ENCODE measurements at regions not wholly inside any gene's neighbourhood (a gene's known extent, or its start where the extent isn't known, plus 50 kb on each side); places are given as distances from the start of the nearest gene placed in this dataset.

DNA sequence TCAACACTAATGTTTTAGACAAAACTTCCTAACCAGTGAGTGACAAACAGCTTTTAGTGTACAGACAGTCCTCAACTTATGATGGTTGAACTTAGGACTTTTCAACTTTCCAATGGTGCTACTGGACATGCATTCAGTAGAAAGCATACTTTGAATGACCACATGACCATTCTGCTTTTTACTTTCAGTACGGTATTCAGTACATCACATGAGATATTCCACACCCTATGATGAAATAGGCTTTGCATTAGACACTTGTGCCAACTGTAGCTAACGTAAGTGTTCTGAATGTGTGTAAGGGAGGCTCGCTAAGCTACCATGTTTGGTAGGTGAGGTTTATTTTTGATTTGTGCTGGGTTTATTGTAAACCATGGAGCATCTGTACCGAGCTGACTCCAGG is 113.7 kb downstream of the WNT7A start:
- WGBS, 2 donors: 69 to 79% methylated on average over 4 of the region's 4 CpGs

GRCh38 chr3:13764161-13764560 is 115.7 kb downstream of the WNT7A start:
- Histone ChIP-seq H3K36me3 (no peaks in the 10 kb centered on the region), H3K27me3 (no peaks in the 10 kb centered on the region), H3K4me3 (no peak overlapping the region), H3K4me1 (no peaks in the 10 kb centered on the region), H3K27ac (no peak overlapping the region), H3K9me3 (no peaks in the 10 kb centered on the region)
- TF ChIP-seq EP300 (IDR thresholded peaks at IDR 0.05): no peak
- TF ChIP-seq, protein P1, sequence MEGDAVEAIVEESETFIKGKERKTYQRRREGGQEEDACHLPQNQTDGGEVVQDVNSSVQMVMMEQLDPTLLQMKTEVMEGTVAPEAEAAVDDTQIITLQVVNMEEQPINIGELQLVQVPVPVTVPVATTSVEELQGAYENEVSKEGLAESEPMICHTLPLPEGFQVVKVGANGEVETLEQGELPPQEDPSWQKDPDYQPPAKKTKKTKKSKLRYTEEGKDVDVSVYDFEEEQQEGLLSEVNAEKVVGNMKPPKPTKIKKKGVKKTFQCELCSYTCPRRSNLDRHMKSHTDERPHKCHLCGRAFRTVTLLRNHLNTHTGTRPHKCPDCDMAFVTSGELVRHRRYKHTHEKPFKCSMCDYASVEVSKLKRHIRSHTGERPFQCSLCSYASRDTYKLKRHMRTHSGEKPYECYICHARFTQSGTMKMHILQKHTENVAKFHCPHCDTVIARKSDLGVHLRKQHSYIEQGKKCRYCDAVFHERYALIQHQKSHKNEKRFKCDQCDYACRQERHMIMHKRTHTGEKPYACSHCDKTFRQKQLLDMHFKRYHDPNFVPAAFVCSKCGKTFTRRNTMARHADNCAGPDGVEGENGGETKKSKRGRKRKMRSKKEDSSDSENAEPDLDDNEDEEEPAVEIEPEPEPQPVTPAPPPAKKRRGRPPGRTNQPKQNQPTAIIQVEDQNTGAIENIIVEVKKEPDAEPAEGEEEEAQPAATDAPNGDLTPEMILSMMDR (IDR thresholded peaks at IDR 0.05): no peak
- no peak for TF ChIP-seq POLR2A (IDR thresholded peaks at IDR 0.05)
- no peak for TF ChIP-seq POLR2AphosphoS5 (IDR thresholded peaks at IDR 0.05)
- WGBS, 2 donors: 70 to 81% methylated on average over 9 of the region's 9 CpGs
- no peak for DNase-seq
- intact Hi-C loops (cut with DNase I): no loop called here

More for the DNA sequence above, 113.7 kb downstream of the WNT7A start:
- Histone ChIP-seq H3K27ac (no peak overlapping the region), H3K9me3 (no peaks in the 10 kb centered on the region), H3K4me3 (no peak overlapping the region), H3K36me3 (no peaks in the 10 kb centered on the region), H3K27me3 (no peaks in the 10 kb centered on the region), H3K4me1 (no peaks in the 10 kb centered on the region)
- TF ChIP-seq POLR2AphosphoS5 (IDR thresholded peaks at IDR 0.05) (no peak), POLR2A (IDR thresholded peaks at IDR 0.05) (no peak), EP300 (IDR thresholded peaks at IDR 0.05) (no peak)
- TF ChIP-seq, protein P1 (IDR thresholded peaks at IDR 0.05): no peak
- no peak for DNase-seq
- intact Hi-C loops (cut with DNase I): no loop called here

DNA sequence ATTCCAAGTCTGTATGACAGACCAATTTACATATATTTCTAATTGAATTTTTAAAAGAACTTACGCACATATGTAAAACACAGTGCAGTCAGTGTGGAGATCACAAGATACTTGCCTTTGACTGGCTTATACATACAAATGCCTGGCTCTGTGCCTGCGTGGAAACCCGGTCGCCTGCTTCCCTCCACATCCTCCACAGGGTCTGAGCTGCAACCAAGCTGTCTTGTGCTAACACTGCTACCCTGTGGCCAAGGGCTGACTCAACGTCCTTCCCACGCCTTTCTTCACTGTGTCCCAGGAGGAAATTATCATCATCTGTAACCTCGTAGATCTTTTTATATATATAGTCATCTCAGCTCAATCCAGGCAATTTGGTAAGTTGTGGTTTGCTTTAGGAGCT is 117.0 kb downstream of the WNT7A start:
- Histone ChIP-seq H3K27ac (no peak overlapping the region), H3K4me3 (no peak overlapping the region), H3K9me3 (no peaks in the 10 kb centered on the region), H3K36me3 (no peaks in the 10 kb centered on the region), H3K4me1 (no peaks in the 10 kb centered on the region), H3K27me3 (no peaks in the 10 kb centered on the region)
- WGBS, 2 donors: 75 to 82% methylated on average over 7 of the region's 7 CpGs
- no peak for DNase-seq
- TF ChIP-seq POLR2AphosphoS5 (IDR thresholded peaks at IDR 0.05): no peak
- TF ChIP-seq, protein P1 (IDR thresholded peaks at IDR 0.05): no peak
- TF ChIP-seq POLR2A (IDR thresholded peaks at IDR 0.05): no peak
- TF ChIP-seq EP300 (IDR thresholded peaks at IDR 0.05): no peak
- intact Hi-C loops (cut with DNase I): no loop called here

DNA sequence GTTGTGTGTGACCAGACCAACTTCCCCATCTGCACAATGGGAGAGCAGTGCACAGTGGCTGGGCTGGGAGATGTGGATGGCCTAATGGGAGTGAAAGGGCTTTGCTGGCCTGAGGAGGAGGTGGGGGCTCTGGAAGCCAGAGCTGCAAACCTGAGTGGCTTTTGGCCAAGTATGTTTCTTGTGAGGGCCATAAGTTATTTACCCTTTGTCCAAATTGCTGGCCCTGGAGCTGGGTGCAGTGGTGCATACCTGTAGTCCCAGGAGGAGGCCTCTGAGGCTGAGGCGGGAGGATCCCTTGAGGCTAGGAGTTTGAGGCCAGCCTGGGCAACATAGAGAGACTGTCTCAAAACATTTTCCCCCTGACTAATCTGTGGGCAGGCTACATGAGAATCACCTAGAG is 129.1 kb downstream of the WNT7A start:
- no peaks in the 10 kb centered on the region for H3K4me1 ChIP-seq
- H3K4me3 ChIP-seq: no peak overlapping the region
- DNase-seq: no peak
- H3K27ac ChIP-seq: no peak overlapping the region
- intact Hi-C loops (cut with DNase I): no loop called here
- H3K27me3 ChIP-seq: peaks cover 0 to 7% (median 0%) of the 10 kb centered on the region in 3 donors
- 70 to 80% methylated on average over 1 of the region's 1 CpG for WGBS, 2 donors
- TF ChIP-seq EP300 (IDR thresholded peaks at IDR 0.05) (no peak), POLR2A (IDR thresholded peaks at IDR 0.05) (no peak)
- TF ChIP-seq, protein P1 (IDR thresholded peaks at IDR 0.05): no peak
- peaks cover 0 to 4% (median 1%) of the 10 kb centered on the region in 4 donors for H3K9me3 ChIP-seq
- H3K36me3 ChIP-seq: no peaks in the 10 kb centered on the region

GRCh38 chr3:13750215-13750614 is 129.7 kb downstream of the WNT7A start:
- DNase-seq: no peak
- peaks cover 0 to 4% (median 0%) of the 10 kb centered on the region in 4 donors for H3K9me3 ChIP-seq
- H3K27me3 ChIP-seq: peaks cover 0 to 12% (median 0%) of the 10 kb centered on the region in 3 donors
- TF ChIP-seq POLR2A (IDR thresholded peaks at IDR 0.05) (no peak), POLR2AphosphoS5 (IDR thresholded peaks at IDR 0.05) (no peak), EP300 (IDR thresholded peaks at IDR 0.05) (no peak)
- TF ChIP-seq, protein P1 (IDR thresholded peaks at IDR 0.05): no peak
- intact Hi-C loops (cut with DNase I): no loop called here
- H3K27ac ChIP-seq: no peak overlapping the region
- H3K36me3 ChIP-seq: no peaks in the 10 kb centered on the region
- 87 to 91% methylated on average over 5 of the region's 5 CpGs for WGBS, 2 donors
- no peak overlapping the region for H3K4me3 ChIP-seq
- no peaks in the 10 kb centered on the region for H3K4me1 ChIP-seq
